A673 (cell line): ENCODE measurements at regions not wholly inside any gene's neighbourhood (a gene's known extent, or its start where the extent isn't known, plus 50 kb on each side); places are given as distances from the start of the nearest gene placed in this dataset.

Experiments used
- CTCF ChIP-seq: fragments of 300-800, 200-600 bp; sonication (generic); conservative IDR thresholded peaks from 2 replicates; pipeline ENCODE4 v1.5.1; 2017; ENCODE audit warnings: low read depth, mild to moderate bottlenecking, antibody characterized with exemption, low read length, moderate library complexity, mixed read lengths
- EZH2 ChIP-seq: fragments of 200-600 bp; sonication (generic); IDR thresholded peaks from 2 replicates; pipeline ENCODE4 v1.6.1; 2017; ENCODE audit warnings: borderline replicate concordance, low read depth, mild to moderate bottlenecking, mixed read lengths, antibody characterized with exemption, low read length; ENCODE audit not compliant: poor library complexity, severe bottlenecking

- TF ChIP-seq CTCF (no peak), EZH2 (no peak)
Measured at GRCh38 chr17:79169861-79170260, 95.2 kb downstream of the ENGASE start.
